Ovary (tissue), 7 donors: ENCODE measurements at regions not wholly inside any gene's neighbourhood (a gene's known extent, or its start where the extent isn't known, plus 50 kb on each side); places are given as distances from the start of the nearest gene placed in this dataset.

Experiments used
- DNase-seq, 5 donors: peaks; one replicate each; pipeline ENCODE4 v3.0.0-alpha.2; 2019 to 2020
- H3K27ac ChIP-seq, 2 donors: fragments of 200-600 bp; one replicate each; pipeline versions ENCODE4 v1.5.1 to v1.8.0; 2019 to 2022
- H3K27me3 ChIP-seq: fragments of 200-600 bp; one replicate; pipeline ENCODE4 v1.8.0; 2022
- H3K36me3 ChIP-seq: fragments of 200-600 bp; sonication (generic); one replicate; pipeline ENCODE4 v1.5.1; 2019
- H3K4me1 ChIP-seq: one replicate; pipeline ENCODE4 v1.8.1; 2013; ENCODE audit warnings: mild to moderate bottlenecking, moderate library complexity; ENCODE audit not compliant: insufficient read depth
- H3K4me3 ChIP-seq: fragments of 200-600 bp; sonication (generic); one replicate; pipeline ENCODE4 v1.5.1; 2017
- H3K9me3 ChIP-seq, 2 donors: fragments of 200-600 bp in 1 of 2; sonication (generic) in 1 of 2; one replicate each; pipeline versions ENCODE4 v1.5.1 to v1.8.1; 2013 to 2019; ENCODE audit warnings: mild to moderate bottlenecking in 1 of 2, moderate library complexity in 1 of 2
- CTCF ChIP-seq, 3 donors: fragments of 450-650 bp in 2 of 3; fragments of 200-600 bp in 1 of 3; IDR thresholded peaks; one replicate each; pipeline versions ENCODE4 v1.5.1 to v1.8.0; 2016 to 2022; ENCODE audit warnings: antibody characterized with exemption in 3 of 3, mild to moderate bottlenecking in 1 of 3
- EP300 ChIP-seq: sonication (generic); formaldehyde crosslinking; IDR thresholded peaks from one replicate; pipeline ENCODE4 v1.6.1; 2017; ENCODE audit warnings: antibody characterized with exemption
- POLR2A ChIP-seq: fragments of 450-650 bp; IDR thresholded peaks from one replicate; pipeline ENCODE4 v1.6.1; 2017; ENCODE audit warnings: antibody characterized with exemption, mild to moderate bottlenecking, moderate library complexity
- WGBS, 3 donors: extraction: QIAGEN DNeasy Blood & Tissue Kit in 1 of 3; methylation state at CpG; one replicate each; pipeline versions ENCODE4 v1.1.5 to v1.1.7; 2013 to 2017; 5-methylcytosine and 5-hydroxymethylcytosine counted together
- intact Hi-C, 4 donors: fragments of 100-400 bp; cut with DNase I; formaldehyde crosslinking; loops; one replicate each; pipeline versions ENCODE4 v1.11.0 to v1.15.1; 2022 to 2023
- donor health status: DM: no; HTN: no; CAD: no; lungs with moderate emphysema.
- donor health status: DM: no; HTN: no; CAD: no.
- donor health status: Bipolar disorder and iron deficiency.
- donor health status: DM: no; HTN: no; CAD: no.
- donor health status: DM: yes; HTN: yes; CAD: no.

DNA sequence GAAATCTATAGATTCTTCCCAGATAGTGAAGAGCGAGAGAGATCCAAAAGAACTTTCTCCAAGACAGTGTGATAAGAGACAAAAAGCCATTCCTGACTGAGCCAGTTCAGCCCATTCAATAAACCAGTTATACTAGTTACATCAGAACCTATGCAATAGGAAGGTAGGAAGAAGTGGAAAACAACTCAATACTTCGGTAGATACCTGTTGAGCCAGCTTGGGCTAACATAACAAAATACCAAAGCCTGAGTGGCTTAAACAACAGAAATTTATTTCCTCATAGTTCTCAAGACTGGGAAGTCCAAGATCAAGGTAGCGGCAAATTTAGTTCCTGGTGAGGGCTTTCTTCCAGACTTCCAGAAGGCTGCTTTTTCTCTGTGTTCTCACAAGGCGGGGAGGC, 214.5 kb upstream of the GRAMD2B start:
- H3K27ac ChIP-seq: no peak overlapping the region
- no peak for TF ChIP-seq CTCF (IDR thresholded peaks at IDR 0.05)
- no peak for TF ChIP-seq EP300
- no peak for TF ChIP-seq POLR2A
- no peaks in the 10 kb centered on the region for H3K9me3 ChIP-seq
- no peak for DNase-seq
- 62 to 70% (median 68%) methylated on average over 4 of the region's 4 CpGs for WGBS, 3 donors
- H3K4me1 ChIP-seq: no peaks in the 10 kb centered on the region
- intact Hi-C loops: no loop called here
- H3K36me3 ChIP-seq: no peaks in the 10 kb centered on the region
- no peaks in the 10 kb centered on the region for H3K27me3 ChIP-seq
- no peak overlapping the region for H3K4me3 ChIP-seq

DNA sequence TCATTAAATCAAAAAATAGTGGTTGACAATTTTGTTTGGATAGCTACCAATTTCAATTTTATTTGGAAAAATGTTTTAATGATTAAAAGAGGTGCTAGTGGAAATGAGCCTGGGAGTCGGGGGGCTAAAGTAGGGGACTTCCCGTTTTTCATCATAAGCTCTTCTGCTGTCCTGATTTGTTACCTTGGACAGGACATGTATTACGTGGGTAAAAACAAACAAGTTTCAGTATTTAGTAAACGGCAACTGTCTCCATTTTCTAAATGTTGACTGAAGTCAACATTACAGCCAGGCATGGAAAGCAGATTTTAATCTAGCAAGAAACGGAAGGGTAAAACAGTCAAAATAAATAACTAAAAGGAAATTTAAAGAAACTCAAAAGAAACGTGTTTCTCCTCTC, 212.3 kb upstream of the GRAMD2B start:
- no peaks in the 10 kb centered on the region for H3K36me3 ChIP-seq
- no peak for DNase-seq
- H3K27me3 ChIP-seq: no peaks in the 10 kb centered on the region
- H3K9me3 ChIP-seq: no peaks in the 10 kb centered on the region
- 31 to 68% (median 47%) methylated on average over 6 of the region's 6 CpGs for WGBS, 3 donors
- no peaks in the 10 kb centered on the region for H3K4me1 ChIP-seq
- intact Hi-C loops: no loop called here
- TF ChIP-seq EP300: no peak
- no peak overlapping the region for H3K27ac ChIP-seq
- no peak overlapping the region for H3K4me3 ChIP-seq

GRCh38 chr5:126219616-126220015, 203.6 kb upstream of the GRAMD2B start:
- intact Hi-C loops: no loop called here
- Histone ChIP-seq H3K9me3 (peaks cover 0 to 3% of the 10 kb centered on the region in 2 donors), H3K27ac (no peak overlapping the region), H3K4me3 (no peak overlapping the region), H3K4me1 (no peaks in the 10 kb centered on the region), H3K36me3 (no peaks in the 10 kb centered on the region), H3K27me3 (no peaks in the 10 kb centered on the region)
- DNase-seq: no peak
- TF ChIP-seq EP300 (no peak), CTCF (IDR thresholded peaks at IDR 0.05) (no peak), POLR2A (no peak)

GRCh38 chr5:126220725-126221124, 202.5 kb upstream of the GRAMD2B start:
- H3K9me3 ChIP-seq: peaks cover 0 to 3% of the 10 kb centered on the region in 2 donors
- no peaks in the 10 kb centered on the region for H3K27me3 ChIP-seq
- H3K36me3 ChIP-seq: no peaks in the 10 kb centered on the region
- H3K4me3 ChIP-seq: no peak overlapping the region
- WGBS, 3 donors: 85 to 91% (median 89%) methylated on average over 11 of the region's 11 CpGs
- TF ChIP-seq EP300 (no peak), POLR2A (no peak), CTCF (IDR thresholded peaks at IDR 0.05) (no peak)
- intact Hi-C loops: no loop called here
- no peak overlapping the region for H3K27ac ChIP-seq
- H3K4me1 ChIP-seq: no peaks in the 10 kb centered on the region
- DNase-seq: no peak

- 93 to 98% (median 95%) methylated on average over 9 to 14 of the region's 14 CpGs for WGBS, 3 donors
- intact Hi-C loops: no loop called here
- Histone ChIP-seq H3K27ac (no peak overlapping the region), H3K9me3 (no peaks in the 10 kb centered on the region), H3K27me3 (no peaks in the 10 kb centered on the region), H3K4me1 (no peaks in the 10 kb centered on the region), H3K4me3 (no peak overlapping the region), H3K36me3 (no peaks in the 10 kb centered on the region)
- TF ChIP-seq CTCF (IDR thresholded peaks at IDR 0.05): no peak
- TF ChIP-seq POLR2A: no peak
- no peak for TF ChIP-seq EP300
- no peak for DNase-seq
Observed at GRCh38 chr5:126228934-126229333, 194.3 kb upstream of the GRAMD2B start.
